NCI-H2171 (cell line): ENCODE measurements at regions not wholly inside any gene's neighbourhood (a gene's known extent, or its start where the extent isn't known, plus 50 kb on each side); places are given as distances from the start of the nearest gene placed in this dataset.

Experiments
- DNase-seq: peaks from one replicate; lab custom pipeline; 2025; lab: John Stamatoyannopoulos, UW

DNA sequence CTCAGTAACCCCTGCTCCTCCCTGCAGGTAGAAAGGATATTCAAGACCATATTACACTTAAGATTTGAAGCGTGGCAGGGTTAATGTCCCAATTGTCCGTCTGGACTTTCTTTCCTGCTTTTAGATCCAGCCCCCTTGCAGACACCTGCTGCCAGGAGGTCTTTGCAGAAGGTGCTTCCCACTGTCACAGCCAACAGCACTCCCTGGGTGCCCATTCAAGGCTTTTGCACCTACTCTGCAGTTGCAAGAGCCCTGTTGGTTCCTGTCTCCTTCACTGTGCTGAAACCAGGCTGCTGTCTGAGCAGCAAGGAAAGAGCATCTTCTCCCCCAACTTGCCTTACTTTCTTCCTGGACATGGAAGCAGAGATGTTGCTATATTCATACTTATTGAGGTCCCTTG is 1043.0 kb upstream of the POU3F3 start:
- DNase-seq: no peak

DNA sequence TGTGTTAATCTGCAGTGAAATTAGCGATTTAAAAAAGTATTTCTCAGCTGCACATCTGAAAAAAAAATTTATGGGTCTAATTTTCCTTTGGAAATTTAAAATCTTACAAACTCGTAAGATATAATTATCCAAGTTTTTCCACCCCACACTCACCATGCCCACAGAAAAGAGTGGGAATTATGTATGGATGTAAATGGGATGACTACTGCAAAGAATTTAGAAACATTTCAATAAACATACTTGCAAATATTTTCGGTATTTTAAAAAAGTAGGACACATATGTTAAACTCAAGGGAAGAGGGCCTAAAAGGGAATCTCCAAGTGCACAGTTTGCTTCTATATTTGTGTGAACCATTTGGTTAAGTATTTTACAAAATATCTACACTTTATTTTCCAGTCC is 1039.9 kb upstream of the POU3F3 start:
- no peak for DNase-seq

DNA sequence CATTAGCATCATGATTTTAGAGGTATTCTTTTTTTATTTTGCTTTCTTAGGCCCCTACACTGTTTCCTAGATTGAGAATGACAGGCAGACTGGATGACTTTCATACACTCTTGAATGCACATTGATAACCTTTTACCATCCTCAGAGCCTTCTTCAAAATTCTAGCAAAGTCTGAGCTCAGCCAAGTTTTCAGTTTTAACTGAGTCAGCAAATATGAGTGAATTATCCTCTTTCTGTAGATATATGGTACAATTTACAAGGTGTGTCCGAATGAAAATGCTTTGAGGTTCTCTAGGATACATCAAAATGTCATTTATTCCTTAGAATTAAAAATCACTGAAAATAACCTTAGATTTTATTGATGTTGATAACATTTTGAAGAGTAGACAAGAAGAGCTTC is 1038.2 kb upstream of the POU3F3 start:
- DNase-seq: no peak

DNA sequence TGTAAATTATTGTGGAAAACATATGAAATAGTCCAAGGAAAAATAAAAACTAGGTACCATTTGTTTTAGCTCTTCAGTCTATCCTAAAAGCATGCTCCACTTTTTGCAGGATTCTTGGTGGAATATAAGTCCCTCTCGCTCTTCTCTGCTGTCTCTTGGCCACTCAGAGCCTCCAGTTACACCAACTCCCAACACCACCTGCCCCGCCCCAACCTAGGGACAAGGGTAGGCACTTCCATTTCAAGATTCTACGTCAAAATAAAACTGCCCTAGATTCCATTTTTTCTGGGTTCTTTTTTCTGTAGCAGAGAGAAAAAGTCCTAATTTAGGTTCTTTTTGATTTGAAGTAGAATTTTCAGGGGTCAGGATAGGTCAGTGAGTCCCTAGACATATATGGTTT is 1036.2 kb upstream of the POU3F3 start:
- DNase-seq: no peak

DNA sequence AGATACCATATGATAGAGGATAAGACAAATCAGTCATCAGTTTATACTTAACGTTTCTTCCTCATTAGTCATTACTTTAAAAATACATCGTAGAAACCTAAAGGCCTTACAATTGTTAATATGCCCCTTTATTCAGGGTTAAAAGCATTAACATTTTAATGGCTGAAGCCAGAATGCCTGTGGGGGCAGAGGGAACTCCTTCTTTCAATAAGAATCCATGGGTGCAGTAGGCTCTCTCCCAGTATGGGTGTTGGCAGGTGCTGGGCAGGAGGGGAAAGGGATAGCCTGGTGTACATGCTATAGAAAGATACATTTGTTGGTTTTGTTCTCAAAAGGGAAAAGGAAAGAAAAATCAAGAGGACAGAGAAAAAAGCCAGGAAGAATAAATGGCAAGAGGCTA is 1035.7 kb upstream of the POU3F3 start:
- DNase-seq: no peak

DNA sequence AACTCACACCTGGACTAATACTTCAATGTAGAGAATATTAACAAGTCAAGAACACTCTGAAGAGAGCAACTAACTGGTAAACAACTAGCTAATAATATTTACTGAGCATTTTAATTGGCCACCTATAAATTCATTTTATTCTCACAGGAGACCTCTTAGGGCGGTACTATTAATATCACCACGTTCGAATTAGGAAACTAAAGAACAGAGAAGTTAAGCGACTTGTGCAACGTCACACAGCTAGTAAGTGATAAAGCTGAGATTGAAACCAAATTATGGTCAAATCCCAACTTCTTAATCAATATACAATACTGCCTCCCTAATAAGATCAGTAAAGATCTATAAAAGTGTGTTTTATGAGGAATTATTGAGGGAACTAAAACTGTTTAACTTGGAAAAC is 1034.3 kb upstream of the POU3F3 start:
- DNase-seq: no peak

DNA sequence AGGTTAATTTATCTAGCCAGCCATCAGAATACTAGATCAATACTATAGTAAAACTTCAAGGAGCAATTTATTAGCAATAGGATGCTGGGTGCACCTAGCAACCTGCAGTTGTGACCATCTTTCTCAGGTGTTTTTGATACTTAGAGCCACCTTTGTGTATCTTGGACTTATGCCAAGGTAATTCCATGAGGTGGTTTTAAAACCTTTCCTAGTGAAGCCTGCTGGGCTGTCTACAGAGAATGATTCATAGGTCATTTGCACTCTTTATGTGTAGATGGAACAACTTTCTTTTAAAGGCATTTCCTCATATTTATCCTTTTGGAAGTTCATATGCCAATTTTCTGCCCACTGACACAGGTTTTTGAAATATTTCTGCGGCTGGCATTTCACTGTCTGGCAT is 1030.1 kb upstream of the POU3F3 start:
- no peak for DNase-seq

DNA sequence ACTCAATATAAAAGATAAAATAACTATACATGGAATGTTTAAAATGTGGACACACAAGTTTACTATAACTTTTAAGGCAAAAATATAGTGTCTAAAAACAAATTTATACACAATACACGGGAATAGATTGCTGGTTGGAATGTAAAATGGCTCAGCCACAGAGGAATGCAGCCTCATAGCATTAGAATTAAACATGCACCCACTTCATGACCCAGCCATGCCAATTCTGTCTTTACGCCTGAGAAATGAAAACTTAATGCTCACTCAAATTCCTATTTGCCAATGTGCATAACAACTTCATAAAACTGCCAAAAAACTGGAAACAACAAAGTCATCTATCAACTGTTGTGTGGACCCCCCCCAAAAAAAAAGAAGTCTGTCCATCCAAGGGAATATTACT is 1006.6 kb upstream of the POU3F3 start:
- DNase-seq: no peak

DNA sequence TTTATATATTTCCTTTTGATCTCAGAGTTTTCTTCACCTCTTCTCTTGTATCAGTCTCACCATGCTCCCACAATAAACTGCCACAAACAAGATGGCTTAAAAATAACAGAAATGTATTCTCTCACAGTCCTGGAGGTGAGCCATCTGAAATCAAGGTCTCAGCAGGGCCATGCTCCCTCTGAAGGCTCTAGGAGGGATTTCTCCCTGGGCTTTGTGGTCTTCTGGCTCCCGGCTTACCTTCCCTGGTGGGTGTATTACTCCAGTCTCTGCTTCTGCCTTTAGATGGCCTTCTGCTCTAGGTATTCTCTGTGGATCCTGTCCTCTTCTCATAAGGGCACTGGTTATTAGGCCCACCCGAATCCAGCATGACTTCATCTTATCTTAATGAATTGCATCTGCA is 994.7 kb upstream of the POU3F3 start:
- no peak for DNase-seq

DNA sequence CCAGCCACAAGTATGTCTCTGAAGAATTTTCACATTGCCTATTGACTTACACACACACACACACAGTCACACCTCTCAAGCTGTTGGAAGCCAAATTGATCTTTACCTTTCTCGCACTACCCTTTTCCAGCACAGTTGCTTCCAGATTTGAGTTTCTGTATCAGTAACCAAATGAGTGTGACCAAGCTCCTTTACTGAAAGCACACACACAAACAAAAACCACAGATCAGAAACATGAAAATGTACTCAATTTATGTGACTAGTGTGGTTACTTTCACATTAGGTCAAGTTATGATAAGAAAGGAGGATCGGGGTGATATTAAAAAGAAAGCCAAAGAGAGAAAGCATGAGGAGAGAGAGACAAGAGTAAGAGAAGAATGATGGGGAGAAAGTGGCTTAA is 993.9 kb upstream of the POU3F3 start:
- DNase-seq: no peak

DNA sequence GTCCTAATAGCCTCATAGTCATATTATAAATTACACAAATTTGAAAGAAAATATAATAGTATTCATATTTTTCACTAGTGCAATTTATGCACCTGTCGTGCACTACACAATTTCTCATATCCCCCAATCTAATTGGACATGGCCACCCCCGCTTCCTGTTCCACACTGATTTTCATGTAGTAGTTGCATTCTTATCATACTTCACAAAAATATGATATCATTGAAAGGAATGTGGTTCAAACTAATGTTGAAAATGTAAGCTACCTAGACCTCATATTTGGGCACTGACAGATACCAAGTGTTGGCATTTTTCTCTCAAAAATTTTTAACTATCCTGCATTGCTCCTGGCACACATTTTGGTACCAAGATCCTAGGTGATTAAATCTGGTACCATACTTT is 985.5 kb upstream of the POU3F3 start:
- DNase-seq: no peak

DNA sequence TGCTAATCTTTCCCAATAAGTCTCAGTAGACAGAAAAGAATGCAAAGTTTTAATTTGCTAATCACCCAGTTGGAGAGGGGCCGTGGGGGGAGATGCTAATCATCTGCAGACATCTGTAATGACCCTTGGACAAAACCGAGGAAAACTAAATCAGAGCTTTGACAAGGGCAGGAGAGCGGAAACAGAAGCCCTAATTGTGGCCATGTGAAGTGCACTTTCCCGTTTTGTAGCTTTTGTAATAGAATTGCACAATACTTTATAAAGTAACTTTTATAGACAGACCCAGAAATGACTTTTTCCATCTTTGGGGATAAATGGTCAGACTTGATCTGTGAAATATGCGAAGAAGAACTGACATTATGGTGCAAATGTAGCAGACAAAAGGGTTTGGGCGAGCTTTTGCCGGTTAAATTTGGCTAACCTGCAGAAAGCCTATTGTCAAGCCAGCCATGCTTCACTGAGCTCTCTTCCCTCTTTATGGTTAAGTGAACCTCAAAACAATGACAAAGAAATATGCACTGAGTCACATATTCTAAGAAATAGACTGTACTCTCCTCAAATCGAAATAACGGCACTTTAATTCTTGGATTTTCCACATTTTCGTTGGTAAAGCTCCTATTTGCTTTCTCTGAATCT is 980.1 kb upstream of the POU3F3 start:
- no peak for DNase-seq

DNA sequence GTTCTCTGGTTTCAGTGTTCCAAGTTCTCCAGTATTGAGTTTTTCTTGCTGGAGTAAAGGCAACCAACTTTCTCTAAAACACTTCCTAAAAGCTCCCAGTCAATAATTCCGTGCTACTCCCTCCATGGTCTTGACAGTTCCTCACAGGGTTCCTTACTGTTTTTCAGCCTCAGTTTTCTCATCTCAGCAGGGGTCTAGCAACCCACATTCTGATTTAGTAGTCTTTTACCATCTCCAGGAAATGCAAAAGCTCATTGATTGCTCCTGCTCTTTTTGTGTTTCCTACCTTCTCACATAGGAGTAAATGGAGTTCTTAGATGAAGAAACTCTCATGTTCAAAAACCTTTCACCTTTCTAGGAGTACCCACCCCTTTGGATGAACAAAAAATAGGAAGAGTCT is 978.8 kb upstream of the POU3F3 start:
- DNase-seq: no peak

DNA sequence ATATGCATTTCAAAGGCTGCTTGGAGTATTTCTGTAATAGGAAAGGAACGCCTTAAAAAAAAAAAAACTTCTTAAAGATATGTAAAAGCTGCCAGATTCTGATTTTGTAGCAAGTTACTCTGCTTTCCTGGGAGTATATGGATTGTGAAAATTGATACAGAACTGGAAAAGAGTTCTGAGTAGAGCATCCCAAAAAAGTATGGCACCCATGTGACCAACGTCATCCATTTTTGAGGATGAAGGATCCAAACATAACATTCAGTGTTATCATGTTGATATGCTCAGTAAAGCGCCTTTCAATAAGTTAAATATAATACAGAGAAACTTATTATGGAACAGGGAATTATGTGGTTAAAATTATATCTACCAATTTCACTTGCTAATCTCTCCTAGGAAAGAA is 978.4 kb upstream of the POU3F3 start:
- DNase-seq: no peak

DNA sequence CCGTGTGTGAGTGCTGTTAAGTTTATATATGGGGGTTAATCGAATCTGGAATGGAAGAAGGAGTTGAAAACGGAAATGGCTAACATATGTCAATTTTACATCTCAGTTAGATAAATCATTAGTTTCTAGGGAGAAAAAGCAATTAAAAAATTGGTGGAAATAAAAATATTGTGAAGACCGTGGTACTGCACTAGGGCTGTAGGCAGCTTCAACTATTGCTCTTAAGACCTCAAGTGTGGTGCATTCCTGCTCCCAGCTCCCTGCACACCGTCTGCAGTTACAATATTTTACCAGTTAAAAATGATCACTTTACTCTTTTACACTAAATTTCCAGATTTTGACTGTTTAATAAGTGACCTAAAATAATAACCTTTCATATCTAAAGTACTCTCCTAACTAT is 977.3 kb upstream of the POU3F3 start:
- DNase-seq: no peak

DNA sequence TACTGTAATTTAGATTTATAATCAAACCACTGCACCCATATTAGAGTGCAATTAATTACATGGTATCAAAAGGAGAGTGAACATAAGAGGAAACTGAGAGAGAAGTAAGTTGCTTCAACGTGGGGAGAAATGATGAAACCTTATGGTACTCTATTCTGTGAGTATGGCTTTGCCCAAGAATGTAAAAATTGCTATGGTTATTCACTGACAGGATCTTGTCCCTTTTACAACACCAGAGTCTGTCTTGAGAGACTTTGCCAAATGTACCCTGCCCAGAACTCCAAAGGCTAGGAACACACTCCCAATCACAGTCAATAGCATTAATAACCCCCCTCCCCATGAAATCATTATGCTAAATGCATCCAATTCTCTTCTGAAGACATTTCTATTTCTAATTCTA is 974.8 kb upstream of the POU3F3 start:
- no peak for DNase-seq

DNA sequence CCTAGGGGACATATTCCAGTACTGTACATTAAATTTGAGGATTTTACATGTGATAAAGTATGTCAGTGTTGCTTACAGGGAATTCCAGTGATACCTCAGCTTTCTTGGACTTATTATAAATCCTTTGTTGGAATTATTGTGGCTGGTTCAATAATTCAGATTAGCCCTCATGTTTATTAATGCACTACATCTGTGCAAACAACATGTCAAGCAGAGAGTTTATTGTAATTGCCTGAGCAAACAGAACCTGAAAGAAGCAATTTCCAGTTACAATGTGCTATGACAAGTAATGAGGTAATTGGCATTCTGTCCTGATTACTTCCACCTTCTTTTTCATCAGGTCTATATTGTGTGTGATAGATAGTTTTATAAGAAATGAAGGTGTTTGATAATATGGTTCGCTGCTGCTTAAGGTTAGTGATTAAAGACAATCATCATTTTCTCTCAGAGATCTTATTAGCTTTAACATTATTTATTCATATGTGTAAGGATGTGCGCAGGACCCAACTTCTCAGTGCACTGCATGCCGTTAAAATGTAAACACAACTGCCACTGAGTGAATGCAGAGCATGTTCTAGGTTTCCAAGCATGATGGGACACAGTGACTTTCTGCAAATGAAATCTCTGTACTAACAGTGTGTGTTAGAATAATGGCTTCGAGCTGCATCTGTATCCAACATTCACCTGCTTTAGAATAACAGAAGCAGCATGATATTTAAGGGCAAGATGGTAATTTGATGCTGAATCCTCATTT is 973.7 kb upstream of the POU3F3 start:
- no peak for DNase-seq

DNA sequence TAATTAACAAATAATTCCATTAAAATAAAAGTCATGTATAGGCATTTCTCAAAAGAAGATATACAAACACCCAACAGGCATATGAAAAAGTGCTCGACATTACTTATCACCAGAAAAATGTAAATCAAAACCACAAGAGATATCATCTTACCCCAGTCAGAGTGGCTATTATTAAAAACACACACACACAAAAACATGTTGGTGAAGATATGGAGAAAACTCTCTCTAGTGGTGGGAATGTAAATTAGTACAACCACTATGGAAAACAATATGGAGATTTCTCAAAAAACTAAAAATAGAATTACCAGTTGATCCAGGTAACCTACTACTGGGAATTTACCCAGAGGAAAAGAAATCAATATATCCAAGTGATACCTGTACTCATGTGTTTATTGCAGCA is 966.3 kb upstream of the POU3F3 start:
- no peak for DNase-seq

DNA sequence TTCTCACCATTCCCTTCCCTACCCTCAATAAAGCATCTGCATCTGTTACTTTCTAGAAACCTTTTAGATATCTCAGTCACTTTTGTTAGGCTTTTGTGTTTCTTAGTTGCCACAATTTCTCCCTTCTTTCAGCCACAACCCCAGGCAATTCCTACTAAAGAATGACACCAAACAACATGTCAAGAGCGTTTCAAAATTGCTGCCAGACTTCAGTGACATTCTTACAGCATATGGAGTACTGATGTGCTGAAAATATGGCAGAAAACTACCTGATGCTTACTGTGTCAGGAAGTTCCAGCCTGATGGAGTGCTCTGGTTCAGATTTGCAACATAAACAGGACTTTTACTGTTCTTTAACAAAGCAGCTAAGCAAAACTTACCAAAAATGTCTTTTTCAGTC is 957.7 kb upstream of the POU3F3 start:
- DNase-seq: no peak

DNA sequence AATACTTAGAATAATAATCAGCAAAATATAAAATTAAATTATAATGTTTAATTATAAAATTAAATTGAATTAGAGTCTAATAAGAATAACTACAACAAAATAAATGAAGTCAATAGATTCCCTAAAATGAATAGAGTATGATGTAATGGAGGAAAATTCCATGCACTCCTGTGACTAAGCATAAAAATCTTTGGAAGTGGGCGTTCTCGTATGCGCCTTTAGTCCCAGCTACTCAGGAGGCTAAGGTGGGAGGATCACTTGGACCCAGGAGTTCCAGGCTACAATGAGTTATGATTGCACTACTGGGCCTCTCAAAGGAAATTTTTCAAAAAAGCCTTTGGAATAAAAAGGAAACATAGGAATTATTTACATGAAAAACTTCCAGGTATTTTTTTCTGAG is 955.4 kb upstream of the POU3F3 start:
- DNase-seq: no peak

DNA sequence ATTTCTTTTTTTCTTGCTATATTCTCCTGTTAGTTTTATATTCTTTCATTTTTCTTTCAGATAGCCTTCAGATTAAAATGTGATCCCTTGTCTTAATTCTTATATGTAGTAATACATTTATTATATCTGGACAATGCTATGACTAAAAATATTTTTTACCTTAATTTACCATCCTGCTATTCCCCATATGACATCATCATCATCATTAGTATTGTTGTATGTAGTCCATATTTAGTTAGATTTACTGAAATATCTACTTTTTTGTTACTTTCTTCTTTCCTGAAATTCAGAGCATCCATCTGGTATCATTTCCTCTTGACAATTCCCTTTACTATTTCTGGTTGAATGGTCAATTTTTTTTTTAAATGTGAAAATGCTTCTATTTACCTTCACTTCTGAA is 951.6 kb upstream of the POU3F3 start:
- DNase-seq: no peak

DNA sequence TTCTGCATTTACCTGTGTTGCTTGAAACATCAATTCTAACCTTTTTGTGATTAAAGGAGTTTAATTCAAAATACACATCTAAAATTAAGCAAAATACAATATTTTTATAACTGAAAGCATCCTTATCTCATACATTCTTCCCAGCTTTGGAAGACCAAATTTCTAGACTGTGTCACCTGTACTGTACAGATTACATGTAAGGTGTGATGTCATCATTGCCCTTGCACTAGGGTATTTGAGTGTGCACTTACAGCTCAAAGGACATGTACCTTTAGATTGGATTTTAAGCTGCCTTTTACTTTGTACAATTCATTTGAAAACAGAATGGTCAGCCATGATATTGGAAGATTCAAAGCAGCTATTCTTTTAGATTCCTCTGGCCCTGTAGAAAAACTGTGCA is 932.8 kb upstream of the POU3F3 start:
- no peak for DNase-seq

DNA sequence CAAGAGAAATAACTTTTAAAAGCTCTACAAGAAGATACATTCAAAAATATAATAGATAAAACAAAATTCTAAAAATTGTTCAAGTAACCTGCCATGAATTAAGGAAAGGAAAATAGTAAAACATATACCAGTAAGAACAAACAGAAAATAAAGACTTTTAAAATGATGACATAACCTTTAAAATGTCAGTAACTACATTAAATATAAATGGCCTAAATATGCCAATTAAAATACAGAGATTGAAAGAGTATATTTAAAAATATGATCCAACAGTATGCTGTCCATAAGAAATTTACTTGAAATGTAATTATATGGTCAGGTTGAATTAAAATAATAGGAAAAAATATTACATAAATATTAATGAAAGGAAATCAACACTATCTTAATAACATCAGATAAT is 911.7 kb upstream of the POU3F3 start:
- no peak for DNase-seq

DNA sequence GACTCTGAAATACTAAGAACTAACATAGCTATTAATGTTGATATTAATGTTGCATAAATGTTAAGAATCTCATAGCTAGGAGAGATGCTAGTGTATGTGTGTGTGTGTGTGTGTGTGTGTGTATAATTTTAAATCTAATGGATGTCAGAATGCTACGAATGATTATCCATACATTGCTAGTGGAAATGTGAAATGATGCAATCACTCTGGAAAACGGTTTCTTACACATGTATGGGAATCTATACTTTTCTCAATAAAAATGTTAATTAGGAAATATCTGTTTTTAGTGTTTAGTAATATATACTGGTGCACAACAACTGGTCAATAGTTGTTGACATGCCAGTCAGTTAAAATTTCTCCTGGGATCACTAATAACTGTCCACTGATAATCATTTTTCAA is 908.8 kb upstream of the POU3F3 start:
- DNase-seq: no peak
